BLaER1 (cell line): ENCODE measurements at regions not wholly inside any gene's neighbourhood (a gene's known extent, or its start where the extent isn't known, plus 50 kb on each side); places are given as distances from the start of the nearest gene placed in this dataset.

Source experiments
- H3K27ac ChIP-seq: shearing (Covaris generic); formaldehyde crosslinking; 2 replicates; pipeline ENCODE4 v1.8.1; 2022
- H3K27me3 ChIP-seq: shearing (Covaris generic); formaldehyde crosslinking; 2 replicates; pipeline ENCODE4 v1.8.1; 2022
- H3K36me3 ChIP-seq: shearing (Covaris generic); formaldehyde crosslinking; 2 replicates; pipeline ENCODE4 v1.8.1; 2022
- H3K4me1 ChIP-seq: shearing (Covaris generic); formaldehyde crosslinking; 2 replicates; pipeline ENCODE4 v1.8.1; 2022
- H3K4me2 ChIP-seq: shearing (Covaris generic); formaldehyde crosslinking; 2 replicates; pipeline ENCODE4 v1.8.1; 2022
- H3K4me3 ChIP-seq: shearing (Covaris generic); formaldehyde crosslinking; 2 replicates; pipeline ENCODE4 v1.8.1; 2022
- H3K9ac ChIP-seq: shearing (Covaris generic); formaldehyde crosslinking; 2 replicates; pipeline ENCODE4 v1.8.1; 2022
- H3K9me3 ChIP-seq: shearing (Covaris generic); formaldehyde crosslinking; 2 replicates; pipeline ENCODE4 v1.8.1; 2022
- H4K20me1 ChIP-seq: shearing (Covaris generic); formaldehyde crosslinking; 2 replicates; pipeline ENCODE4 v1.8.1; 2022
- Cebpa-rat ChIP-seq: shearing (Covaris generic); IDR thresholded peaks from 2 replicates; pipeline ENCODE4 v1.8.1; 2022

- Histone ChIP-seq H3K4me3 (no peak overlapping the region), H3K4me2 (no peak overlapping the region), H4K20me1 (no peaks in the 10 kb centered on the region), H3K9ac (no peak overlapping the region), H3K9me3 (peaks cover 7% of the 10 kb centered on the region), H3K27ac (no peak overlapping the region), H3K27me3 (no peaks in the 10 kb centered on the region), H3K36me3 (no peaks in the 10 kb centered on the region), H3K4me1 (peaks cover 53% of the 10 kb centered on the region)
- TF ChIP-seq Cebpa-rat = no peak
Observed at GRCh38 chrX:39638526-39638925, 459.2 kb downstream of the BCOR start.

- H3K4me2 ChIP-seq = peak overlapping the region; percentile 79; the same call in 1 of the 2 replicates
- no peaks in the 10 kb centered on the region for H4K20me1 ChIP-seq
- peaks cover 7% of the 10 kb centered on the region for H3K9me3 ChIP-seq
- H3K27ac ChIP-seq = no peak overlapping the region
- TF ChIP-seq Cebpa-rat = no peak
- peaks cover 47% of the 10 kb centered on the region for H3K4me1 ChIP-seq
- H3K27me3 ChIP-seq = no peaks in the 10 kb centered on the region
- H3K4me3 ChIP-seq = no peak overlapping the region
- H3K36me3 ChIP-seq = no peaks in the 10 kb centered on the region
- H3K9ac ChIP-seq = no peak overlapping the region
Observed at GRCh38 chrX:39639871-39640270, 457.9 kb downstream of the BCOR start.

- Histone ChIP-seq H3K4me1 (peaks cover 55% of the 10 kb centered on the region), H3K9me3 (peaks cover 7% of the 10 kb centered on the region), H3K9ac (peak overlapping the region; percentile 22; the same call in 1 of the 2 replicates), H3K4me3 (no peak overlapping the region), H3K36me3 (no peaks in the 10 kb centered on the region), H3K27me3 (no peaks in the 10 kb centered on the region), H3K4me2 (peak overlapping the region; percentile 79), H3K27ac (peak overlapping the region; percentile 52; the same call in 1 of the 2 replicates), H4K20me1 (no peaks in the 10 kb centered on the region)
- TF ChIP-seq Cebpa-rat = no peak
Observed at GRCh38 chrX:39640866-39641265, 456.9 kb downstream of the BCOR start.

DNA sequence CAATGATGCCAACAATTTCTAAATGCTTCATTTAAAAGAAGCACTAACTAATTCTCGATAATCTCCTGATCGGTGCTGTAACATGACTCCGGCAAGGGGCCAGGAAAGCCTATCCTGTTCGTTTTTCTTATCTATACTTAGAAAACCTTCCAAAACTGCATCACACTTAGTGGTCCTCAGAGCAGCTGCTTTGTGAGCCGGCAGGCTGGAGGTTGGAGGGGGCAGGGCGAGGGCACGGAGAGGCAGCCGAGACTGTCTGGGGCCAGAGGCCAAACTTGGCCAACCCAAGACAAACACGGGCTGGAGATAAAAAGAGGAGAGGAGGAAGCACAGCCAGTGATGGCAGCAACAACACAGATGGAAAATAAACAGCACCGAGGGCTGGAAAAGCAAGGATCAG, 455.7 kb downstream of the BCOR start:
- Histone ChIP-seq H3K9me3 (peaks cover 12% of the 10 kb centered on the region), H3K4me3 (no peak overlapping the region), H3K27me3 (no peaks in the 10 kb centered on the region), H3K27ac (0 out of 2 replicates have a peak overlapping the region, but pooled peaks have one; percentile 52), H3K4me1 (peaks cover 44% of the 10 kb centered on the region), H3K36me3 (no peaks in the 10 kb centered on the region), H4K20me1 (no peaks in the 10 kb centered on the region), H3K4me2 (peak overlapping the region; percentile 79), H3K9ac (no peak overlapping the region; the same call in 1 of the 2 replicates)
- no peak for TF ChIP-seq Cebpa-rat

DNA sequence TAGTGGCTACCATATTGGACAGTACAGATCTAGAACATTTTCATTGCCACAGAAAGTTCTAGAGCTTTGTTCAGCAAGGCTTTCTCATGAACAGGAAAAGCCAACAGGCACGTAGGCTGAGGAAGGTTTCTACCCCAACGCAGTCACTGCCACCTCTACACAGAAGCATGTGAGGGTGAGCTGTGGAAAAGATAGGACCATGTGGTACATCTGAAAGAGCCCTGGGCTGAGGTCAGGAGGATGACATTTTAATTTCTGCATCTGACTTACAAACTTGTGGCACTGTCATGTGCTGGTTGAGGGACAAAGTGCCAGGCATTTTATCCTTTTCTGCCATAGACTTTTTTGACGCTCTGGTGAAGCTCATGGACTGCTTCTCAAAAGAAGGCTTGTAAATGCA, 454.2 kb downstream of the BCOR start:
- H3K27me3 ChIP-seq = no peaks in the 10 kb centered on the region
- H3K4me2 ChIP-seq = no peak overlapping the region
- H3K9ac ChIP-seq = no peak overlapping the region
- peaks cover 39% of the 10 kb centered on the region for H3K4me1 ChIP-seq
- peaks cover 12% of the 10 kb centered on the region for H3K9me3 ChIP-seq
- no peaks in the 10 kb centered on the region for H3K36me3 ChIP-seq
- H4K20me1 ChIP-seq = no peaks in the 10 kb centered on the region
- no peak for TF ChIP-seq Cebpa-rat
- H3K4me3 ChIP-seq = no peak overlapping the region
- no peak overlapping the region for H3K27ac ChIP-seq

DNA sequence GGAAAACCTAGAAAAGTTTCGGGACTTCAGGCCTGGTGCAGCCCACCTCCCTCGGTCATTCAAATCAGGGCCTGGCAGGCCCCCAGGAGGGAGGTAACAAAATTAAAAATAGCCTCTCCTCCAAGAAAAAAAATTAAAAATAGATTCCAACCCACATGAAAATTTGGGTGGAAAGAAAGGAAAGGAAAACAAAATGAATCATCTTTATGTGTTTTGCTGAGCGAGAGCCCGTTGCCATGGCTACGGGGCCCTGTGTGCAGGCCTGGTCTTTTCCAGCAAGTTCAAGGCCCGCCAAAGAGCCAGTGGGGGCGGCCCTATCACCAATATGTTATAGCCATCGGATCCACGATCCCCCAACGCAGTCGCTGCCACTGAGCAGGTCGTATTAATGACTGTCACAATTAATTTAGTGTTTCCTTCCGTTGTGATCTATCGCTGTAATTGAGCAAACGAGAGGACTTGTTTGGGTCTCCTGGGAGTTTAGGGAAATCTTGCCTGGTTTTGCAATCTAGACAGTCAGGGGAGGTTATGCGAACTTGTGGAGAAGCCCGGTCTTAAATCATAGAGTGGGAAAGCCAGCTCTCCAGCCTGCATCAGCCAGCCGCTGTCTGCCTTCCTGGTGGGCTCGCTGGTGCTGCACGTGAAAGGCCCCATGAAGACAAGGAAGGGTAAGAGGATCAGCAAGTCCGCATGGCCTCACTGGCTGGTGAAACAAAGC, 452.4 kb downstream of the BCOR start:
- Histone ChIP-seq H4K20me1 (no peaks in the 10 kb centered on the region), H3K4me2 (0 out of 2 replicates have a peak overlapping the region, but pooled peaks have one; percentile 15), H3K9me3 (peaks cover 5% of the 10 kb centered on the region), H3K36me3 (no peaks in the 10 kb centered on the region), H3K9ac (no peak overlapping the region), H3K27me3 (no peaks in the 10 kb centered on the region), H3K4me1 (peaks cover 32% of the 10 kb centered on the region), H3K4me3 (no peak overlapping the region), H3K27ac (no peak overlapping the region)
- TF ChIP-seq Cebpa-rat = no peak

DNA sequence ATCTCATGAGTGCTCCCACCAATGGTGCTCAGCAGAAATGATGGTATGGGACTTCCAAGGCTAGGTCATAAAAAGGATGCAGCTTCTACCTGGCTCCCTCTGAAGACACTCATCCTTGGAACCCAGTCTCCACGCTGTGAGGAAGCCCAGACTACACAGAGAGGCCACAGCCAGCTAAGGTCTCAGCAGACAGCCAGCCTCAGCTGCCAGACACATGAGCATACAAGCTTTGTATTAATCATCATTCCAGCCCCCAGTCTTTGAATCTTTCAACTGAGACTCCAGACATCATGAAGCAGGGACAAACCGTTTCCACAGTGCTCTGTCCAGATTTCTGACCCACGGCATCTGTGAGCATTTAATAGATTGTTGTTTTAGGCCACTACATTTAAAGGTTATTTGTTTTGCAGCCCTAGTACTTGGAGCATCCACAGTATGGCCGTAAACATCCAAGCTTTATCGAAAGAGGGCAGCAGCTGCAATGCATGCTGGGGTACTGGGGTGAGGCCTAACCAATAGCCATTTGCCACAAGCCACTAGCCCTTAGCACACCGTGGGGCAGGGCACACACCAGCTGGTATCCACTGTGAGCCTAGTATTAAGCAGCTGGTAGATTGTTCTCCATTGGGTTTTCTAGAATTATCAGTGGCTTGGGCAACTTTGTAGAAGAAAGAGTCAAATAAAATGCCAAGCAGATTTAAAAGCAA, 449.1 kb downstream of the BCOR start:
- no peaks in the 10 kb centered on the region for H3K36me3 ChIP-seq
- no peak for TF ChIP-seq Cebpa-rat
- no peak overlapping the region for H3K9ac ChIP-seq
- H4K20me1 ChIP-seq = no peaks in the 10 kb centered on the region
- H3K4me3 ChIP-seq = no peak overlapping the region
- peaks cover 26% of the 10 kb centered on the region for H3K4me1 ChIP-seq
- no peaks in the 10 kb centered on the region for H3K27me3 ChIP-seq
- no peak overlapping the region for H3K27ac ChIP-seq
- peaks cover 5% of the 10 kb centered on the region for H3K9me3 ChIP-seq
- H3K4me2 ChIP-seq = no peak overlapping the region

DNA sequence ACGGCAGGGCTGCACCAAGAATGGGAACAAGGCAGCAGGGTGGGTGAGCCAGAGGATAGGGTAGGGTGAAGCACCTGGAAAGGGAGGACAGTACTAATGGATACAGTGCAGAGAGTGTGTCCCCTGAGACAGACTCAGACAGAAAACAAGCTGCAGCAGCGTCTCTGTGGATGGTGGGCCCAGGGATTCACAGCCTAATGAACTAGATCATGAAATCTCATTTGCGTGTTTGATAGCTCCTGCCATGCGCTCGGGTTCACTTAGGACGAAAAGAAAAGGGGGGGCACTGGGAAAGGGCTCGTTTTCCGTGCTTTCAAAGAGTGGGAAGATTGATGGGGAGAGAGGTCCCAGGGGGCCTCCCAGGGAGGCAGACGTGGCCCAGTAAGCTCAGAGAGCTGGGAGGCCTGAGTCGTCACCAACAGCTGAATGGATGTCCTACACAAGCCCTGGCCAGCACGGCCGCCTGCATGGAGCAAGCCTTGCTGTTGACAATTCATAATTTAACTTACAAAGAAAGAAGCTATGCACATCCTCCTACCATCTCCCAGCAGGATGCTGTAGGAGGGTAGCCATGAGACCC, 446.9 kb downstream of the BCOR start:
- Histone ChIP-seq H3K36me3 (no peaks in the 10 kb centered on the region), H3K4me2 (peak overlapping the region; percentile 27), H3K4me1 (peaks cover 19% of the 10 kb centered on the region), H4K20me1 (no peaks in the 10 kb centered on the region), H3K27ac (no peak overlapping the region), H3K9ac (no peak overlapping the region), H3K27me3 (no peaks in the 10 kb centered on the region), H3K9me3 (peaks cover 5% of the 10 kb centered on the region), H3K4me3 (no peak overlapping the region)
- no peak for TF ChIP-seq Cebpa-rat

DNA sequence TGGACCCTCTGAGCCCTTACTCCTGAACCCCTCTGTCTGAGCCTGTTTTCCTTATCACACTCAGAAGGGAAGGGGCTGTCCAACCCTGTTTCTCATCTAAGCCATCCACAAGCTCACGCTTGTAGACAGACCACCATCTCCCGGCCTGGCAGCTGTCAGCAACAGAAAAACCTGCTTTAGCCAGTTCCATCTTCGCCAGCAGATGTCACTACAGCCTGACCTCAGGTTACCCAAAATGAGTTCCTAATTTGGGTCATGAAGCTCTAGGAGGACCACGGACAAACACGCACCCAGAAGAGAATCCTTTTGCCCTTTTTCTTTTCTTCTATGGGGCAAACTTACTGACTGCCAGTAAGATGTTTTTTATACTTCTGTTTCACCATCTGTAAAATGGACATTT, 445.4 kb downstream of the BCOR start:
- Histone ChIP-seq H4K20me1 (no peaks in the 10 kb centered on the region), H3K27ac (no peak overlapping the region), H3K27me3 (no peaks in the 10 kb centered on the region), H3K9ac (no peak overlapping the region), H3K9me3 (no peaks in the 10 kb centered on the region), H3K4me3 (no peak overlapping the region), H3K4me1 (peaks cover 19% of the 10 kb centered on the region), H3K4me2 (peak overlapping the region; percentile 53), H3K36me3 (no peaks in the 10 kb centered on the region)
- TF ChIP-seq Cebpa-rat = no peak

DNA sequence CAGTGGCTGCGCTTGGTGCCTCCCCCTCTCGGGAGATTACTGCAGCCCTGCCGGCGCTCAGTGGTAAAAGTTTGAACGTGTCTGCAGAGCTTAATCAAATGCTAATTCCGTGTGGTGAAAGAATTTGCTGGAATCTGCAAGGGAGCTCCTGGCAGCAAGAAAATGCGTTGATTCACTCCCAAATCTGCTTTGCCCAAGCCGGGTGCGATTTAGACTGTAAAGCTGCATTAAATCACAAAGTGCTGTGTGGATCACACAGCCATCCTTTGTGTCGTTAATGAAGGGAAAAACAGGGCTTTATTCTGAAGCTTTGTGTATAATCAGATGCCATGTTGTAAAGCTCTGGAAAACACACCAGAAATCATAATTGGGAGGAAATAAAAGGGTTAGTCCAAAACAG, 444.1 kb downstream of the BCOR start:
- TF ChIP-seq Cebpa-rat = no peak
- Histone ChIP-seq H4K20me1 (no peaks in the 10 kb centered on the region), H3K4me2 (no peak overlapping the region), H3K4me3 (no peak overlapping the region), H3K36me3 (no peaks in the 10 kb centered on the region), H3K27ac (no peak overlapping the region), H3K9me3 (0 out of 2 replicates have a peak, but pooled peaks cover 6% of the 10 kb centered on the region), H3K9ac (no peak overlapping the region), H3K27me3 (no peaks in the 10 kb centered on the region), H3K4me1 (peaks cover 19% of the 10 kb centered on the region)
